Activated CD8-positive, alpha-beta memory T cell treated with anti-CD3 and anti-CD28 coated beads, Interleukin-2, amount 50 U/mL, for 4 hours (primary cell): ENCODE measurements at regions not wholly inside any gene's neighbourhood (a gene's known extent, or its start where the extent isn't known, plus 50 kb on each side); places are given as distances from the start of the nearest gene placed in this dataset.

Experiments
- DNase-seq: peaks from one replicate; pipeline ENCODE4 v3.0.0-alpha.2; 2020

GRCh38 chr6:43946641-43947363 is 176.8 kb downstream of the VEGFA start:
- no peak for DNase-seq

GRCh38 chr6:43945768-43946080 is 175.7 kb downstream of the VEGFA start:
- DNase-seq = no peak

- DNase-seq = no peak
Observed at GRCh38 chr6:43944908-43945767, 175.1 kb downstream of the VEGFA start.

GRCh38 chr6:43943781-43944250 is 173.8 kb downstream of the VEGFA start:
- DNase-seq = no peak

- no peak for DNase-seq
Observed at GRCh38 chr6:43943099-43943766, 173.2 kb downstream of the VEGFA start.

GRCh38 chr6:43942616-43943015 is 172.6 kb downstream of the VEGFA start:
- DNase-seq = no peak

GRCh38 chr6:43942011-43942442 is 172.0 kb downstream of the VEGFA start:
- DNase-seq = no peak

GRCh38 chr6:43941174-43941573 is 171.2 kb downstream of the VEGFA start:
- DNase-seq = no peak

- DNase-seq = no peak
Observed at GRCh38 chr6:43940393-43941087, 170.5 kb downstream of the VEGFA start.

GRCh38 chr6:43940071-43940392 is 170.0 kb downstream of the VEGFA start:
- DNase-seq = no peak

GRCh38 chr6:43939281-43940070 is 169.5 kb downstream of the VEGFA start:
- no peak for DNase-seq

- no peak for DNase-seq
Observed at GRCh38 chr6:43938178-43939105, 168.4 kb downstream of the VEGFA start.

GRCh38 chr6:43937236-43938177 is 167.5 kb downstream of the VEGFA start:
- no peak for DNase-seq

GRCh38 chr6:43936476-43936875 is 166.5 kb downstream of the VEGFA start:
- no peak for DNase-seq

GRCh38 chr6:43935921-43936439 is 166.0 kb downstream of the VEGFA start:
- DNase-seq = no peak

- DNase-seq = no peak
Observed at GRCh38 chr6:43934803-43935602, 165.0 kb downstream of the VEGFA start.

- DNase-seq = no peak
Observed at GRCh38 chr6:43934183-43934802, 164.3 kb downstream of the VEGFA start.

- DNase-seq = no peak
Observed at GRCh38 chr6:43933148-43933885, 163.3 kb downstream of the VEGFA start.
